HCT116 (cell line): ENCODE measurements at regions not wholly inside any gene's neighbourhood (a gene's known extent, or its start where the extent isn't known, plus 50 kb on each side); places are given as distances from the start of the nearest gene placed in this dataset.

Experiments used
- ATAC-seq: fragments of 200-7000 bp; cut with Tn5 transposase; 2 replicates; pipeline ENCODE4 v1.9.1; 2020; ENCODE audit warnings: mild to moderate bottlenecking, moderate library complexity
- BruUV-seq: library from RNA; stranded (reverse); fragments of 400-500 nt; replicated peaks from 2 replicates; lab custom pipeline; 2021; lab: Mats Ljungman, UMichigan
- CTCF ChIA-PET: fragments of 300-600 bp; sonication (Branson Sonifier 250); formaldehyde crosslinking; loops from one replicate; lab custom pipeline; 2021; ENCODE audit warnings: antibody characterized with exemption; lab: Charles Lee
- POLR2A ChIA-PET: fragments of 300-600, 350-600 bp; sonication (Branson Sonifier 250); formaldehyde crosslinking; loops from one replicate; lab custom pipeline; 2021; ENCODE audit warnings: antibody characterized with exemption; lab: Charles Lee
- RAD21 ChIA-PET, 2 experiments: fragments of 300-600 bp; sonication (Branson Sonifier 250); formaldehyde crosslinking; loops; one replicate each; lab custom pipeline; 2023; ENCODE audit warnings: low total read pairs in 2 of 2; ENCODE audit not compliant: uncharacterized antibody in 2 of 2, unreplicated experiment in 2 of 2, low non-redundant PET in 1 of 2; lab: Charles Lee
- DNase-seq: peaks from one replicate; pipeline ENCODE4 v3.0.0-alpha.2; 2010; ENCODE audit warnings: low read depth, low spot score
- H2AFZ ChIP-seq: fragments of 200-600 bp; shearing (Covaris generic), sonication (generic); 2 replicates; pipeline ENCODE4 v1.6.1; 2017; ENCODE audit warnings: low read depth, mixed run types, mixed read lengths, antibody characterized with exemption, low read length; ENCODE audit not compliant: poor library complexity, severe bottlenecking
- H3K27ac ChIP-seq: 2 replicates; pipeline ENCODE4 v1.5.1; 2012; ENCODE audit warnings: low read depth, low read length
- H3K27me3 ChIP-seq: fragments of 200-600 bp; sonication (generic); 2 replicates; pipeline ENCODE4 v1.6.1; 2016; ENCODE audit warnings: mixed run types, low read length, mixed read lengths; ENCODE audit not compliant: insufficient read depth
- H3K36me3 ChIP-seq, 2 experiments: fragments of 200-500 bp in 1 of 2; fragments of 200-600 bp in 1 of 2; sonication (Bioruptor generic) in 1 of 2; sonication (generic) in 1 of 2; 2 replicates each; pipeline versions ENCODE4 v1.5.1 to v1.6.1; 2014 to 2016; ENCODE audit warnings: low read length in 2 of 2, inconsistent platforms in 1 of 2, mixed read lengths in 1 of 2, mixed run types in 1 of 2; ENCODE audit not compliant: insufficient read depth in 2 of 2, control insufficient read depth in 1 of 2
- H3K4me1 ChIP-seq, 2 experiments: fragments of 200-600 bp in 1 of 2; sonication (generic) in 1 of 2; 2 replicates each; pipeline versions ENCODE4 v1.5.1 to v1.6.1; 2012 to 2017; ENCODE audit warnings: low read length in 2 of 2, inconsistent platforms in 1 of 2, mild to moderate bottlenecking in 1 of 2, mixed read lengths in 1 of 2, mixed run types in 1 of 2, moderate library complexity in 1 of 2; ENCODE audit not compliant: insufficient read depth in 2 of 2, control insufficient read depth in 1 of 2
- H3K4me2 ChIP-seq: fragments of 200-600 bp; sonication (generic); 2 replicates; pipeline ENCODE4 v1.6.1; 2017; ENCODE audit warnings: mixed run types, low read length, mixed read lengths
- H3K4me3 ChIP-seq, 2 experiments: fragments of 200-600 bp in 1 of 2; sonication (generic) in 1 of 2; replicated peaks in 1 of 2; 2 replicates each; pipeline ENCODE4 v1.5.1; 2011 to 2016; ENCODE audit warnings: low read length in 2 of 2, control low read depth in 1 of 2, low read depth in 1 of 2, mild to moderate bottlenecking in 1 of 2, mixed read lengths in 1 of 2, mixed run types in 1 of 2
- H3K79me2 ChIP-seq: fragments of 200-600 bp; sonication (generic); 2 replicates; pipeline ENCODE4 v1.6.1; 2017; ENCODE audit warnings: mild to moderate bottlenecking, mixed run types, low read length, moderate library complexity, mixed read lengths; ENCODE audit not compliant: insufficient read depth
- H3K9ac ChIP-seq: fragments of 200-600 bp; sonication (generic); 2 replicates; pipeline ENCODE4 v1.6.1; 2016; ENCODE audit warnings: low read length, mixed read lengths
- H3K9me2 ChIP-seq: fragments of 200-600 bp; sonication (generic), shearing (Covaris generic); 2 replicates; pipeline ENCODE4 v1.6.1; 2017; ENCODE audit warnings: mixed run types, mild to moderate bottlenecking, moderate library complexity; ENCODE audit not compliant: insufficient read depth
- H3K9me3 ChIP-seq, 2 experiments: fragments of 200-500 bp in 1 of 2; fragments of 200-600 bp in 1 of 2; sonication (Bioruptor generic) in 1 of 2; sonication (generic) in 1 of 2; 2 replicates each; pipeline ENCODE4 v1.6.1; 2014 to 2017; ENCODE audit warnings: low read length in 2 of 2, mixed read lengths in 2 of 2, inconsistent platforms in 1 of 2, low read depth in 1 of 2, mild to moderate bottlenecking in 1 of 2, mixed run types in 1 of 2, moderate library complexity in 1 of 2; ENCODE audit not compliant: control insufficient read depth in 1 of 2, insufficient read depth in 1 of 2
- H4K20me1 ChIP-seq: fragments of 200-600 bp; sonication (generic), shearing (Covaris generic); 2 replicates; pipeline ENCODE4 v1.6.1; 2017; ENCODE audit warnings: mixed run types, mild to moderate bottlenecking, moderate library complexity; ENCODE audit not compliant: insufficient read depth
- CBX3 ChIP-seq: IDR thresholded peaks from 2 replicates; pipeline ENCODE4 v1.6.1; 2012; ENCODE audit warnings: low read depth
- EZH2phosphoT487 ChIP-seq: fragments of 200-600 bp; IDR thresholded peaks from 2 replicates; pipeline ENCODE4 v1.6.1; 2018; ENCODE audit warnings: antibody characterized with exemption, borderline replicate concordance
- JUND ChIP-seq: IDR thresholded peaks from 2 replicates; pipeline ENCODE4 v1.6.1; 2012
- POLR2AphosphoS5 ChIP-seq: IDR thresholded peaks from 2 replicates; pipeline ENCODE4 v1.6.1; 2011; ENCODE audit warnings: mild to moderate bottlenecking, low read depth, low read length, moderate library complexity
- RAD21 ChIP-seq: IDR thresholded peaks from 2 replicates; pipeline ENCODE4 v1.6.1; 2012; ENCODE audit warnings: low read depth, mild to moderate bottlenecking
- SP1 ChIP-seq: IDR thresholded peaks from 2 replicates; pipeline ENCODE4 v1.6.1; 2012; ENCODE audit warnings: low read depth
- SRF ChIP-seq: IDR thresholded peaks from 2 replicates; pipeline ENCODE4 v1.6.1; 2012; ENCODE audit warnings: low read depth
- TCF7L2 ChIP-seq: IDR thresholded peaks from 2 replicates; pipeline ENCODE4 v1.7.0; 2011; ENCODE audit warnings: borderline replicate concordance, inconsistent platforms; ENCODE audit not compliant: insufficient read depth, insufficient read length; ENCODE audit errors: extremely low read depth
- ZFX ChIP-seq: fragments of 450-650 bp; IDR thresholded peaks from 2 replicates; pipeline ENCODE4 v1.6.1; 2017
- intact Hi-C: fragments of 100-400 bp; cut with micrococcal nuclease; formaldehyde crosslinking; loops from 2 replicates; pipeline ENCODE4 v1.10.0; 2022
- TF ChIP-seq, protein P1 (sequence below), 3 experiments: fragments of 200-600 bp in 1 of 3; sonication (generic) in 1 of 3; IDR thresholded peaks in 2 of 3; conservative IDR thresholded peaks in 1 of 3; 2 replicates each; pipeline ENCODE4 v1.5.1; 2012 to 2017; ENCODE audit warnings: low read depth in 2 of 3, low read length in 2 of 3, antibody characterized with exemption in 1 of 3, borderline replicate concordance in 1 of 3, control low read depth in 1 of 3, mild to moderate bottlenecking in 1 of 3, mixed read lengths in 1 of 3, mixed run types in 1 of 3, moderate library complexity in 1 of 3; ENCODE audit not compliant: insufficient read depth in 1 of 3

DNA sequence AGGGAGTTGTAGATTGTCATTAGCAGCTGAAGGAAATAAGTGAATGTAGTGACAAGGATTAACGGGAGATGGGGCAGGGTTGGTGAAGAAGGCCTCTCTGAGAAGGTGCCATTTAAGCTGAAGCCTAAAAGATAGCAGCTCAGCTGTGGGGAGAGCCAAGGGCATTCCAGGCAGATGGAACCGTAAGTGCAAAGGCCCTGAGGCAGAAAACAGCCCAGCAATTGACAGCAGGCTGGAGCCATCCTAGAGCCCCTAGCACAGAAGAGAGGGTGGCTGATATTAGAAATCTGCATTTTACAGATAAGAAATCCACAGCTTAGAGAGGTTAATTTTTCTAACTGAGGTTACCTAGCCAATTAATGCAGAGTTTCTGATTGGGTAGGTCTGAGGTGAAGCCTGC lies 374.5 kb upstream of the PROK2 start:
- intact Hi-C loops, result no loop called here
- CTCF ChIA-PET, result no interaction called here

DNA sequence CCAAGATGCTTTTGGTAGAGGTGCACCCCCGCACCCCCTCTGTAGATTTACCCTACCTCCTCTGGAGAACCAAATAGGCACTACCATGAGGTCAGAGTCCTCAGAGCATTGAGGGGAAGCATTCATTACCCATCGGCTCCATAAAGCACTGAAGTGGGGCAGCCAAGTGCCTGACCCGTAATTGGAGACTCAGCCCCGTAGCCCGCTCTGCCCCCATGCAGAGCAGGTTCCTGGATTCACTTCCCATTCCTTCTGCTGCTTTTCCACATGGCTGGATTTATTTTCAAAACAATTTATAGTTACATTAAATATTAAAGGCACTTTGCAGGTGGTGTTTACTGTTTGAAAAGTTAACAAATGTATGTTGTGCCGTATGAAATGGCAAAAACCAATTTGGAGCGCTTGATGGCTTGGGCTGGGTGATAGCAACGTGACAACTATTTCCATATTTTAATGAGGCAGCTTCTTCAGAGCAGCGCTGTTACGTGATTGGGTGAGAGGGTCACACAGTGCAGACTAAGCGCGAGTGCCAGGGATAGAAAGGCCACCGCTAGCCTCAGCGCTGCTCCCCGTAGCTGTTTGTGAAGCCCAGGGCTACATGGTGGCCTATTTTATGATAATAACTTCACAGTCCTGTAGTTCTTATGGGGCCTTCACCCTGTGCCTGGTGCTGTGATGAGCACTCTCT lies 373.8 kb upstream of the PROK2 start:
- Histone ChIP-seq H3K9ac (no peak overlapping the region), H3K4me2 (no peak overlapping the region), H3K27me3 (no peaks in the 10 kb centered on the region), H4K20me1 (no peaks in the 10 kb centered on the region), H2AFZ (no peak overlapping the region), H3K79me2 (no peaks in the 10 kb centered on the region), H3K9me2 (no peaks in the 10 kb centered on the region), H3K4me1 (peaks cover 0 to 8% of the 10 kb centered on the region in 2 experiments; a peak in 2 of 4 replicates), H3K27ac (no peak overlapping the region), H3K36me3 (no peaks in the 10 kb centered on the region), H3K4me3 (no peak overlapping the region), H3K9me3 (no peaks in the 10 kb centered on the region)
- no peak for DNase-seq
- ChIA-PET POLR2A (no interaction called here), CTCF (no interaction called here), RAD21 (no interaction called here)
- no TSS peak for BruUV-seq
- intact Hi-C loops, result no loop called here
- TF ChIP-seq EZH2phosphoT487 (no peak), RAD21 (no peak), CBX3 (no peak)
- TF ChIP-seq, protein P1, sequence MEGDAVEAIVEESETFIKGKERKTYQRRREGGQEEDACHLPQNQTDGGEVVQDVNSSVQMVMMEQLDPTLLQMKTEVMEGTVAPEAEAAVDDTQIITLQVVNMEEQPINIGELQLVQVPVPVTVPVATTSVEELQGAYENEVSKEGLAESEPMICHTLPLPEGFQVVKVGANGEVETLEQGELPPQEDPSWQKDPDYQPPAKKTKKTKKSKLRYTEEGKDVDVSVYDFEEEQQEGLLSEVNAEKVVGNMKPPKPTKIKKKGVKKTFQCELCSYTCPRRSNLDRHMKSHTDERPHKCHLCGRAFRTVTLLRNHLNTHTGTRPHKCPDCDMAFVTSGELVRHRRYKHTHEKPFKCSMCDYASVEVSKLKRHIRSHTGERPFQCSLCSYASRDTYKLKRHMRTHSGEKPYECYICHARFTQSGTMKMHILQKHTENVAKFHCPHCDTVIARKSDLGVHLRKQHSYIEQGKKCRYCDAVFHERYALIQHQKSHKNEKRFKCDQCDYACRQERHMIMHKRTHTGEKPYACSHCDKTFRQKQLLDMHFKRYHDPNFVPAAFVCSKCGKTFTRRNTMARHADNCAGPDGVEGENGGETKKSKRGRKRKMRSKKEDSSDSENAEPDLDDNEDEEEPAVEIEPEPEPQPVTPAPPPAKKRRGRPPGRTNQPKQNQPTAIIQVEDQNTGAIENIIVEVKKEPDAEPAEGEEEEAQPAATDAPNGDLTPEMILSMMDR (IDR thresholded peaks at IDR 0.05 in 2 of 3, conservative IDR thresholded peaks at IDR 0.05 in 1 of 3; ENCODE audit: borderline replicate concordance in 1 of 3, insufficient read depth in 1 of 3, low read depth in 2 of 3, low read length in 2 of 3), result no peak
- ATAC-seq, result no peak

More for the DNA sequence above, 374.5 kb upstream of the PROK2 start:
- H3K79me2 ChIP-seq, result no peaks in the 10 kb centered on the region
- peaks cover 0 to 8% of the 10 kb centered on the region in 2 experiments; a peak in 2 of 4 replicates for H3K4me1 ChIP-seq
- RAD21 ChIA-PET, result no interaction called here
- H3K27me3 ChIP-seq, result no peaks in the 10 kb centered on the region
- DNase-seq, result no peak
- no peak overlapping the region for H3K4me3 ChIP-seq
- POLR2A ChIA-PET, result no interaction called here
- no TSS peak for BruUV-seq
- no peak overlapping the region for H2AFZ ChIP-seq
- no peaks in the 10 kb centered on the region for H3K36me3 ChIP-seq
- no peaks in the 10 kb centered on the region for H3K9me3 ChIP-seq
- no peaks in the 10 kb centered on the region for H4K20me1 ChIP-seq
- no peak for ATAC-seq
- H3K9ac ChIP-seq, result no peak overlapping the region
- no peak overlapping the region for H3K27ac ChIP-seq
- no peak overlapping the region for H3K4me2 ChIP-seq
- H3K9me2 ChIP-seq, result no peaks in the 10 kb centered on the region
- TF ChIP-seq, protein P1 (IDR thresholded peaks at IDR 0.05 in 2 of 3, conservative IDR thresholded peaks at IDR 0.05 in 1 of 3; ENCODE audit: borderline replicate concordance in 1 of 3, insufficient read depth in 1 of 3, low read depth in 2 of 3, low read length in 2 of 3), result no peak
- TF ChIP-seq JUND (no peak), POLR2AphosphoS5 (no peak), TCF7L2 (no peak), SRF (no peak), SP1 (no peak), ZFX (no peak)
